MCF 10A (cell line): ENCODE measurements at regions not wholly inside any gene's neighbourhood (a gene's known extent, or its start where the extent isn't known, plus 50 kb on each side); places are given as distances from the start of the nearest gene placed in this dataset.

Source experiments
- BruUV-seq: library from RNA; stranded (reverse); fragments of 400-500 nt; replicated peaks from 2 replicates; lab custom pipeline; 2021; lab: Mats Ljungman, UMichigan
- CTCF ChIA-PET: fragments of 300-600 bp; sonication (Branson Sonifier 250); formaldehyde crosslinking; extraction: SDS; loops from one replicate; lab custom pipeline; 2021; ENCODE audit warnings: antibody characterized with exemption, inconsistent platforms; lab: Yijun Ruan, JAX
- POLR2A ChIA-PET: fragments of 300-600, 350-650 bp; sonication (Branson Sonifier 250); formaldehyde crosslinking; extraction: SDS; loops from one replicate; lab custom pipeline; 2020; ENCODE audit warnings: antibody characterized with exemption, inconsistent platforms; lab: Yijun Ruan, JAX
- DNase-seq: peaks from one replicate; pipeline ENCODE4 v3.0.0-alpha.2; 2018; ENCODE audit not compliant: unreplicated experiment
- H3K27ac Mint-ChIP-seq: one replicate; pipeline ENCODE4 v1.8.0; 2022; ENCODE audit warnings: mild to moderate bottlenecking, low read depth, mixed read lengths; ENCODE audit not compliant: unreplicated experiment
- H3K27me3 Mint-ChIP-seq: one replicate; pipeline ENCODE4 v1.8.0; 2022; ENCODE audit warnings: mixed read lengths; ENCODE audit not compliant: insufficient read depth, unreplicated experiment
- H3K36me3 Mint-ChIP-seq: one replicate; pipeline ENCODE4 v1.8.0; 2022; ENCODE audit warnings: mild to moderate bottlenecking, moderate library complexity, mixed read lengths; ENCODE audit not compliant: insufficient read depth, unreplicated experiment
- H3K4me1 Mint-ChIP-seq: one replicate; pipeline ENCODE4 v1.8.0; 2022; ENCODE audit warnings: mixed read lengths; ENCODE audit not compliant: insufficient read depth, unreplicated experiment
- H3K4me3 Mint-ChIP-seq: one replicate; pipeline ENCODE4 v1.8.0; 2022; ENCODE audit warnings: mild to moderate bottlenecking, moderate library complexity, mixed read lengths; ENCODE audit not compliant: unreplicated experiment
- H3K9me3 Mint-ChIP-seq: one replicate; pipeline ENCODE4 v1.8.0; 2022; ENCODE audit warnings: mixed read lengths; ENCODE audit not compliant: unreplicated experiment
- CTCF ChIP-seq: fragments of 200-600 bp; IDR thresholded peaks from one replicate; pipeline ENCODE4 v1.8.0; 2022; ENCODE audit warnings: antibody characterized with exemption, mild to moderate bottlenecking; ENCODE audit not compliant: unreplicated experiment
- intact Hi-C: fragments of 100-400 bp; cut with micrococcal nuclease; formaldehyde crosslinking; loops from 2 replicates; pipeline ENCODE4 v1.14.1; 2022

GRCh38 chr2:128770143-128771085, 451.7 kb upstream of the HS6ST1 start:
- intact Hi-C loops, result no loop called here
- no peak for TF ChIP-seq CTCF
- no TSS peak for BruUV-seq
- Mint-ChIP-seq H3K4me3 (no peak overlapping the region), H3K27ac (no peak overlapping the region), H3K27me3 (no peaks in the 10 kb centered on the region), H3K9me3 (no peaks in the 10 kb centered on the region), H3K4me1 (no peaks in the 10 kb centered on the region), H3K36me3 (no peaks in the 10 kb centered on the region)
- POLR2A ChIA-PET, result interaction anchor here (0.7 kb wide), 1 partner anchor 33 kb away, joined by 3 read pairs; no protein-coding TSS in a partner anchor
- no peak for DNase-seq
- CTCF ChIA-PET, result interaction anchor here (1.5 kb wide), 1 partner anchor 15 kb away, joined by 3 read pairs; no protein-coding TSS in a partner anchor

GRCh38 chr2:128771401-128771800, 452.7 kb upstream of the HS6ST1 start:
- CTCF ChIA-PET, result interaction anchor here (1.4 kb wide), 1 partner anchor 10 kb away, joined by 3 read pairs; no protein-coding TSS in a partner anchor
- intact Hi-C loops, result no loop called here
- BruUV-seq, result no TSS peak

GRCh38 chr2:128772671-128773070, 454.0 kb upstream of the HS6ST1 start:
- POLR2A ChIA-PET, result no interaction called here
- no peaks in the 10 kb centered on the region for H3K4me1 Mint-ChIP-seq

More at GRCh38 chr2:128771401-128771800, 452.7 kb upstream of the HS6ST1 start:
- TF ChIP-seq CTCF, result no peak
- no peak for DNase-seq
- no peaks in the 10 kb centered on the region for H3K27me3 Mint-ChIP-seq
- no peaks in the 10 kb centered on the region for H3K4me1 Mint-ChIP-seq
- no peaks in the 10 kb centered on the region for H3K9me3 Mint-ChIP-seq
- H3K27ac Mint-ChIP-seq, result no peak overlapping the region
- H3K4me3 Mint-ChIP-seq, result no peak overlapping the region
- POLR2A ChIA-PET, result no interaction called here
- no peaks in the 10 kb centered on the region for H3K36me3 Mint-ChIP-seq

More at GRCh38 chr2:128772671-128773070, 454.0 kb upstream of the HS6ST1 start:
- no peak overlapping the region for H3K4me3 Mint-ChIP-seq
- no peaks in the 10 kb centered on the region for H3K9me3 Mint-ChIP-seq
- no peak for TF ChIP-seq CTCF
- no TSS peak for BruUV-seq
- intact Hi-C loops, result no loop called here
- CTCF ChIA-PET, result interaction anchor here (0.6 to 1.0 kb wide), 4 partner anchors 9 to 1136 kb away, joined by 3 read pairs; no protein-coding TSS in a partner anchor
- H3K36me3 Mint-ChIP-seq, result no peaks in the 10 kb centered on the region
- DNase-seq, result no peak
- no peak overlapping the region for H3K27ac Mint-ChIP-seq
- no peaks in the 10 kb centered on the region for H3K27me3 Mint-ChIP-seq
